Subcutaneous abdominal adipose tissue (tissue), 5 donors: ENCODE measurements at regions not wholly inside any gene's neighbourhood (a gene's known extent, or its start where the extent isn't known, plus 50 kb on each side); places are given as distances from the start of the nearest gene placed in this dataset.

Experiments used
- H3K27ac ChIP-seq: one replicate; pipeline ENCODE4 v1.7.0; 2013; ENCODE audit warnings: low read depth, mild to moderate bottlenecking, inconsistent platforms, low read length, moderate library complexity
- H3K27me3 ChIP-seq, 5 donors: one replicate each; pipeline ENCODE4 v1.7.0; 2013; ENCODE audit warnings: low read length in 5 of 5, inconsistent platforms in 1 of 5; ENCODE audit not compliant: control insufficient read depth in 5 of 5, insufficient read depth in 4 of 5
- H3K36me3 ChIP-seq, 5 donors: one replicate each; pipeline ENCODE4 v1.7.0; 2013; ENCODE audit warnings: low read length in 5 of 5; ENCODE audit not compliant: control insufficient read depth in 5 of 5, insufficient read depth in 5 of 5
- H3K4me1 ChIP-seq, 5 donors: one replicate each; pipeline ENCODE4 v1.7.0; 2013; ENCODE audit warnings: low read length in 5 of 5, mild to moderate bottlenecking in 3 of 5, moderate library complexity in 1 of 5; ENCODE audit not compliant: control insufficient read depth in 5 of 5, insufficient read depth in 5 of 5
- H3K4me3 ChIP-seq, 5 donors: one replicate each; pipeline ENCODE4 v1.7.0; 2013; ENCODE audit warnings: low read length in 5 of 5, low read depth in 1 of 5
- H3K9ac ChIP-seq, 5 donors: one replicate each; pipeline ENCODE4 v1.7.0; 2013; ENCODE audit warnings: low read length in 5 of 5, mild to moderate bottlenecking in 4 of 5, moderate library complexity in 3 of 5
- H3K9me3 ChIP-seq, 5 donors: one replicate each; pipeline ENCODE4 v1.7.0; 2013; ENCODE audit warnings: low read length in 5 of 5; ENCODE audit not compliant: control insufficient read depth in 5 of 5
- donor health status: healthy.
- donor health status: healthy.
- donor health status: healthy.
- donor health status: healthy.
- donor health status: healthy.

DNA sequence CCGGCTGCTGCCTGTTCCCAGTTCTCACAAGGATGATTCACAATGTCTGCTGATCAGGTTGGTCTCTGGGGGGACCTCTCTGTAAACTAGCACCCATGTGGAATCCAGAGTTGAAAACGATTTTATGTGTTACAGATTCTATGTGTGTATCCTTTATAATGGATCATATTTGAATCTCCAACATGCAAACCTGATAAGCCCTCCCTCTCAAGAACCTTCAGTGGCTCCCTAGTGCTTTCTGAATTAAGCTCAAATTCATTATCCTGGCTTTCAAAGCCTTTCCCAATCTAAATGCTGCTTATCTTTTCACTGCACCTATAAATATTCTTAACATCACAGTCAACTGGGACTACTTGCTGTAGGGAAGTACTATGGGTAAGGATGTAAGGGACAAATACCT, 166.8 kb upstream of the USP24 start:
- Histone ChIP-seq H3K4me1 (no peaks in the 10 kb centered on the region), H3K9ac (no peak overlapping the region), H3K36me3 (no peaks in the 10 kb centered on the region), H3K4me3 (no peak overlapping the region), H3K9me3 (no peaks in the 10 kb centered on the region), H3K27ac (no peak overlapping the region), H3K27me3 (no peaks in the 10 kb centered on the region)

- no peak overlapping the region for H3K27ac ChIP-seq
- no peak overlapping the region for H3K4me3 ChIP-seq
- H3K27me3 ChIP-seq, result no peaks in the 10 kb centered on the region
- H3K36me3 ChIP-seq, result no peaks in the 10 kb centered on the region
- H3K9ac ChIP-seq, result no peak overlapping the region
- no peaks in the 10 kb centered on the region for H3K4me1 ChIP-seq
- H3K9me3 ChIP-seq, result no peaks in the 10 kb centered on the region
These were observed 166.3 kb upstream of the USP24 start for GRCh38 chr1:55381491-55381890.

GRCh38 chr1:55380355-55380970, 165.3 kb upstream of the USP24 start:
- no peaks in the 10 kb centered on the region for H3K9me3 ChIP-seq
- H3K9ac ChIP-seq, result no peak overlapping the region
- H3K4me3 ChIP-seq, result no peak overlapping the region
- peaks cover 0 to 5% (median 2%) of the 10 kb centered on the region in 5 donors for H3K4me1 ChIP-seq
- no peaks in the 10 kb centered on the region for H3K27me3 ChIP-seq
- no peak overlapping the region for H3K27ac ChIP-seq
- no peaks in the 10 kb centered on the region for H3K36me3 ChIP-seq

GRCh38 chr1:55378582-55378981, 163.4 kb upstream of the USP24 start:
- Histone ChIP-seq H3K27ac (no peak overlapping the region), H3K4me3 (no peak overlapping the region), H3K27me3 (no peaks in the 10 kb centered on the region), H3K4me1 (peaks cover 0 to 11% (median 4%) of the 10 kb centered on the region in 5 donors), H3K9me3 (no peaks in the 10 kb centered on the region), H3K36me3 (no peaks in the 10 kb centered on the region), H3K9ac (no peak overlapping the region)

DNA sequence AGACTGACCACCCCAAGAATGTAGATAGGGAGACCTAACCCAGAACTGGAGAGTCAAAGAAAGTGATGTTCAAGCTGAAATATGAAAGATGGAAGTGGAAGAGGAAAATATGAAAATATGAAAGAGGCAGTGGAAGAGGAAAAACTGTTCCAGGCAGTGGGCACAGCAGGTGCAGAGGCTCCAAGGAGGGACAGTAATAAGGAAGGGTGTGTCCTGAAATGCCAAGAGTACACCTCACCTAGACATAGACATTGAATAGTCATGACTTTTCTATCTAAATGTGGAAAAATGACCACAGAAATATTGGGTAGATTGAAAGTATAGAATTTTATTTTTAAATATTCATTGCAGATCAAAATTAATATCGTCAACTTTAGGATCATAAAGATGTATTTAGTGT, 161.7 kb upstream of the USP24 start:
- H3K9me3 ChIP-seq, result no peaks in the 10 kb centered on the region
- no peaks in the 10 kb centered on the region for H3K27me3 ChIP-seq
- no peak overlapping the region for H3K4me3 ChIP-seq
- H3K36me3 ChIP-seq, result no peaks in the 10 kb centered on the region
- H3K9ac ChIP-seq, result no peak overlapping the region
- H3K27ac ChIP-seq, result no peak overlapping the region
- H3K4me1 ChIP-seq, result peaks cover 0 to 11% (median 4%) of the 10 kb centered on the region in 5 donors

DNA sequence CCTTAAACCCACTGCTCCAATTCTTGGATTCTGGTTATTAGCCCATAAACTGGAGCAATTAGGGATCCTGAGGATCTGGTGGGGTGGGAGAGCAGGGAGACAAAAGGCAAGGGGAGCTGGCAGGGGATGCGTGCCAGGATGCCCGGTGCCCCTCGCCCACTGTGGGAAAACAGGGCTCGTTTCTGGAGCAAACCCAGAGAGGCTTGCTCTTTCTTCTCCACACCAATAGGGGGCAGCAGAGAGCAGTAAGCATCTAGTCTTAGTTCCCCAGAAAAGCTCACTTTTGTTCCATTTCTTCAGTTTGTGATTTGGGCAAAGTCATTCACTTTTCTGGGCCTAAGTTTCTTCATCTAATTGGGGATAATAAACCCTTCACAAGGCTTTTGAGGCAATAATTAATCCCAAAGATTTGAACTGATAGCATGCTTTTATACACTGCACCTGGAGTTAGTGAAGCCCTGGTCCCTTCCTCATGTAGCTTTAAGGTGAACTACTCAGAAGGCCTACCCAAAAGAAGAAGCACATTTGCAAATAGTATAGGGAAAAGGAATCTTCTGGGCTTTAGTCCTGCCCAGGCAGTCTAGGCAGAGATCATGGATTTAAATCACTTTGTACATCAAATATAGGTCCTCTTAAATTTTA, 160.6 kb upstream of the USP24 start:
- Histone ChIP-seq H3K27me3 (no peaks in the 10 kb centered on the region), H3K9ac (no peak overlapping the region), H3K4me1 (peaks cover 0 to 11% (median 4%) of the 10 kb centered on the region in 5 donors), H3K9me3 (no peaks in the 10 kb centered on the region), H3K4me3 (no peak overlapping the region), H3K36me3 (no peaks in the 10 kb centered on the region), H3K27ac (no peak overlapping the region)

DNA sequence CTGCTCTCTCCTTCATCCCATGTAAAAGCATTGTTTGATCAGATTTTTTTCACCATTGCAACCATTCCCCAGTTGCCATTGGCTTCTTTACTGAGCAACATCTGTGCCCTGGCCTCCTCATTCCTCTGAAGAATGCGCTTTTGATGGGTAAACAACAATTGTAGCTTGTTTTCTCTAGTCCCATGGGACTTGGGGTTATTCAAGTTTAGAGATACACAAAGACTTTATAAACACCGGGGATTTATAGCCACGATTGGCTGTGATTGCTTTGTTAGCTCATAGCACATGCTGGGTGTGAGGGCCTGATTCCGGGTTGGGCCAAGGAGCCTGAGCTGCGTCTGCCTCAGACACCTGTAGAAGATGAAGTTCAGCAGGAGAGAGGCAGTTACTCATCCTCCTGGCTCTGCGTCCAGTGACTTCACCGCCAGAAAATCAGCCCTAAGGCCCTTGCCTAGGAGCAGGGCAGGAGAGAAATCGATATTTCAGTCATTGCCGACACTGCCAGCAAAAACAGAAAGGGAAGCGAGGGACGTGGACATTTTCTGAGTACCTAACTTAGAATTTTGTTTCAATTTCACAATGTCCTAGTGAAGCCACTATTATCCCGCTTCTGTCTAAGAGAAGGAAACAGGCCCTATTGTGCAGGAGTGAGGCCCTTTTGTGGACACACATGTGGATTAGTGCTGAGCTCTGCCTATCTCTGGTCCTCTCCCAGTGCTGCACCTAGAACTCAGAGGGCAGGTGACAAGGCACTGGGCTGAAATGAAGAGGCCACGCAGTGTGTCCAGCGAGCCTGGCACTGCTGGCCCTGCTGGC, 159.8 kb upstream of the USP24 start:
- no peak overlapping the region for H3K4me3 ChIP-seq
- H3K27me3 ChIP-seq, result no peaks in the 10 kb centered on the region
- no peaks in the 10 kb centered on the region for H3K9me3 ChIP-seq
- no peak overlapping the region for H3K9ac ChIP-seq
- no peak overlapping the region for H3K27ac ChIP-seq
- peaks cover 0 to 11% (median 4%) of the 10 kb centered on the region in 5 donors for H3K4me1 ChIP-seq
- no peaks in the 10 kb centered on the region for H3K36me3 ChIP-seq

GRCh38 chr1:55374216-55374615, 159.1 kb upstream of the USP24 start:
- Histone ChIP-seq H3K4me3 (no peak overlapping the region), H3K9me3 (no peaks in the 10 kb centered on the region), H3K27me3 (no peaks in the 10 kb centered on the region), H3K4me1 (peaks cover 0 to 11% (median 4%) of the 10 kb centered on the region in 5 donors), H3K9ac (no peak overlapping the region), H3K36me3 (no peaks in the 10 kb centered on the region), H3K27ac (no peak overlapping the region)

DNA sequence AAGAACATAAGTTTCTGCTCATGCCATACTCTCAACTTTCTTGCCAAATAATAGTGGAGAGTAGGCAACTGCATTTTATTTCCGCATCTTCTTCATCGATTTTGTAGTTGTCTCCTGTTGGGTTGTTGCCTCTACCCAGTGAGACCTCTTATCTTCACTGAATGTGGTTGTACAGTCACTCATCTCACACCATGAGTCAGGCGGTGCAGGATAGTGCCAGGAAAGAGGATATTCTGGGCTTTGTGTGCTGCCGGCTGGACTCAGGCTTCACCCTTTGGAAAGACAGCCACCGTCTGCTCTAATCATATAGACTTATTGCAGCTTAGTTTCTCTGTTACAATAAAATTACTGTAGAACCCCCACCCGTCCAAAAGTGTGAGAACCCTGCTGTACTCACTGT, 154.3 kb upstream of the USP24 start:
- Histone ChIP-seq H3K4me3 (no peak overlapping the region), H3K27me3 (no peaks in the 10 kb centered on the region), H3K27ac (no peak overlapping the region), H3K9me3 (peaks cover 0 to 9% (median 0%) of the 10 kb centered on the region in 5 donors), H3K36me3 (no peaks in the 10 kb centered on the region), H3K4me1 (no peaks in the 10 kb centered on the region), H3K9ac (no peak overlapping the region)

DNA sequence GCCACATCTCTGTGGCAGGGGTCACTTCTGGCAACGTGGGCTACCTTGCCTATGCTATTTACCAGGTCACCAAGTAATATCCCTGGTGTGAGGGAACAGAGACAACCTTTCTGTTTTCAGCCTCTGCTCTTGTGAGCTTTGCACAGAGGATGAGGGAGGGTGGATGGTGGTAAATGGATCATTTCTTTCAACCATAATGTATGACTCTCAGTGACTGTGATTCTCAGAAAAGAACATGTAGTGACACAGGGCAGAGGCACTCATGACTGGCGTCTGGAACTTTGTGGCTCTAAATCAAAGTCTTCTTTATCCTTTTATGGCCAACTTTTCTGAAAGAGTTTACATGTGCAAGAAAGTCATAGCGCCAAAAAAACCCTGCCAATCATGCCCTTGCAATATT, 153.5 kb upstream of the USP24 start:
- H3K4me3 ChIP-seq, result no peak overlapping the region
- no peaks in the 10 kb centered on the region for H3K27me3 ChIP-seq
- H3K9me3 ChIP-seq, result peaks cover 0 to 9% (median 0%) of the 10 kb centered on the region in 5 donors
- H3K4me1 ChIP-seq, result no peaks in the 10 kb centered on the region
- no peak overlapping the region for H3K9ac ChIP-seq
- H3K36me3 ChIP-seq, result no peaks in the 10 kb centered on the region
- no peak overlapping the region for H3K27ac ChIP-seq
